Neural cell (in vitro differentiated cells): ENCODE measurements at regions not wholly inside any gene's neighbourhood (a gene's known extent, or its start where the extent isn't known, plus 50 kb on each side); places are given as distances from the start of the nearest gene placed in this dataset.

Source experiments
- EZH2 ChIP-seq: fragments of 200-600, 300-800 bp; shearing (Covaris generic), sonication (generic); IDR thresholded peaks from 2 replicates; pipeline ENCODE4 v1.6.1; 2014; ENCODE audit warnings: antibody characterized with exemption, low read length, borderline replicate concordance, mild to moderate bottlenecking; ENCODE audit not compliant: insufficient read depth, poor library complexity, severe bottlenecking
- MXI1 ChIP-seq: fragments of 450-650 bp; conservative IDR thresholded peaks from 2 replicates; pipeline ENCODE4 v1.6.1; 2014; ENCODE audit warnings: antibody characterized with exemption, mild to moderate bottlenecking; ENCODE audit not compliant: poor library complexity, severe bottlenecking
- POLR2AphosphoS5 ChIP-seq: IDR thresholded peaks from 2 replicates; pipeline ENCODE4 v1.6.1; 2012
- TF ChIP-seq, protein P1 (sequence below): fragments of 450-650 bp; IDR thresholded peaks from 2 replicates; pipeline ENCODE4 v1.5.1; 2014; ENCODE audit warnings: antibody characterized with exemption, mild to moderate bottlenecking, moderate library complexity; ENCODE audit not compliant: poor library complexity, severe bottlenecking
- TF ChIP-seq, protein P2 (sequence below): IDR thresholded peaks from 2 replicates; pipeline ENCODE4 v1.6.1; 2012; ENCODE audit warnings: borderline replicate concordance

DNA sequence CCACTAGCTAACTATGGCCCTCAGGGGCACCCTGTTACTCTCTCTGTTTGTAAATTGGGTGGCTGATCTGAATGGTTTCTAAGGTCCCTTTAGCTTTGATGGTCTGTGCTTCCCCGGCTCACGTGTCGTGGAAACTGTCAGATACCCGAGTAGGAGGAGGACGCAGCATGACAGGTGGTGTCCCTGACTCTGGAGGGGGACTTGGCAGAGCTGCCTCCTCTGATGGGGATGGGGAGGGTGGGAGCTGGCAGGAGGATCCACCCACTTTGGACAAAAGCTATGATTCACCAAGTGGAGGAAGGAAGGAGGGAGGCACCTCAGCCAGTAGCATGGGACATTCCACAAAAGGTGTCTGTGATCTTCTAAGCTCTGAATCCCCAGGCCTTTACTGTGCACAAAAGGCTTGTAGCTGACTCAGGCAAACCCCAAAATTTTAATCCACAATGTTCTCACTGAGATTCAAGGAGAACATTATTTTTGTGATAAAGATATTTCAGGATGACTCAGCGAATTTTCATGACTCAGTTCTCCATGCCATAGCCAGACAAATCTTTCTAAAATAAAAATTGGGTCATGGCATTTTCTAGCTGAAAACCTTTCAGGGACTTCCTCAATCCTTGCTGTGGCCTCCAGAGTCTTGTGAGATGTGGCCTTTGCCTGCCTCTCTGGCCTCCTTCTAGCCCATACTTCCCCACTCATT, 131.0 kb upstream of the BRINP1 start:
- TF ChIP-seq, protein P1, sequence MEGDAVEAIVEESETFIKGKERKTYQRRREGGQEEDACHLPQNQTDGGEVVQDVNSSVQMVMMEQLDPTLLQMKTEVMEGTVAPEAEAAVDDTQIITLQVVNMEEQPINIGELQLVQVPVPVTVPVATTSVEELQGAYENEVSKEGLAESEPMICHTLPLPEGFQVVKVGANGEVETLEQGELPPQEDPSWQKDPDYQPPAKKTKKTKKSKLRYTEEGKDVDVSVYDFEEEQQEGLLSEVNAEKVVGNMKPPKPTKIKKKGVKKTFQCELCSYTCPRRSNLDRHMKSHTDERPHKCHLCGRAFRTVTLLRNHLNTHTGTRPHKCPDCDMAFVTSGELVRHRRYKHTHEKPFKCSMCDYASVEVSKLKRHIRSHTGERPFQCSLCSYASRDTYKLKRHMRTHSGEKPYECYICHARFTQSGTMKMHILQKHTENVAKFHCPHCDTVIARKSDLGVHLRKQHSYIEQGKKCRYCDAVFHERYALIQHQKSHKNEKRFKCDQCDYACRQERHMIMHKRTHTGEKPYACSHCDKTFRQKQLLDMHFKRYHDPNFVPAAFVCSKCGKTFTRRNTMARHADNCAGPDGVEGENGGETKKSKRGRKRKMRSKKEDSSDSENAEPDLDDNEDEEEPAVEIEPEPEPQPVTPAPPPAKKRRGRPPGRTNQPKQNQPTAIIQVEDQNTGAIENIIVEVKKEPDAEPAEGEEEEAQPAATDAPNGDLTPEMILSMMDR = no peak
- TF ChIP-seq EZH2 = no peak
- TF ChIP-seq MXI1 = no peak
- no peak for TF ChIP-seq POLR2AphosphoS5
- TF ChIP-seq, protein P2, sequence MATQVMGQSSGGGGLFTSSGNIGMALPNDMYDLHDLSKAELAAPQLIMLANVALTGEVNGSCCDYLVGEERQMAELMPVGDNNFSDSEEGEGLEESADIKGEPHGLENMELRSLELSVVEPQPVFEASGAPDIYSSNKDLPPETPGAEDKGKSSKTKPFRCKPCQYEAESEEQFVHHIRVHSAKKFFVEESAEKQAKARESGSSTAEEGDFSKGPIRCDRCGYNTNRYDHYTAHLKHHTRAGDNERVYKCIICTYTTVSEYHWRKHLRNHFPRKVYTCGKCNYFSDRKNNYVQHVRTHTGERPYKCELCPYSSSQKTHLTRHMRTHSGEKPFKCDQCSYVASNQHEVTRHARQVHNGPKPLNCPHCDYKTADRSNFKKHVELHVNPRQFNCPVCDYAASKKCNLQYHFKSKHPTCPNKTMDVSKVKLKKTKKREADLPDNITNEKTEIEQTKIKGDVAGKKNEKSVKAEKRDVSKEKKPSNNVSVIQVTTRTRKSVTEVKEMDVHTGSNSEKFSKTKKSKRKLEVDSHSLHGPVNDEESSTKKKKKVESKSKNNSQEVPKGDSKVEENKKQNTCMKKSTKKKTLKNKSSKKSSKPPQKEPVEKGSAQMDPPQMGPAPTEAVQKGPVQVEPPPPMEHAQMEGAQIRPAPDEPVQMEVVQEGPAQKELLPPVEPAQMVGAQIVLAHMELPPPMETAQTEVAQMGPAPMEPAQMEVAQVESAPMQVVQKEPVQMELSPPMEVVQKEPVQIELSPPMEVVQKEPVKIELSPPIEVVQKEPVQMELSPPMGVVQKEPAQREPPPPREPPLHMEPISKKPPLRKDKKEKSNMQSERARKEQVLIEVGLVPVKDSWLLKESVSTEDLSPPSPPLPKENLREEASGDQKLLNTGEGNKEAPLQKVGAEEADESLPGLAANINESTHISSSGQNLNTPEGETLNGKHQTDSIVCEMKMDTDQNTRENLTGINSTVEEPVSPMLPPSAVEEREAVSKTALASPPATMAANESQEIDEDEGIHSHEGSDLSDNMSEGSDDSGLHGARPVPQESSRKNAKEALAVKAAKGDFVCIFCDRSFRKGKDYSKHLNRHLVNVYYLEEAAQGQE = no peak
